DMS 273 (cell line): ENCODE measurements at regions not wholly inside any gene's neighbourhood (a gene's known extent, or its start where the extent isn't known, plus 50 kb on each side); places are given as distances from the start of the nearest gene placed in this dataset.

Experiments
- DNase-seq: peaks from one replicate; lab custom pipeline; 2025; ENCODE audit not compliant: unreplicated experiment; lab: John Stamatoyannopoulos, UW

- DNase-seq, result no peak
Measured at GRCh38 chr4:28351102-28351501, 1490.5 kb downstream of the STIM2 start.

DNA sequence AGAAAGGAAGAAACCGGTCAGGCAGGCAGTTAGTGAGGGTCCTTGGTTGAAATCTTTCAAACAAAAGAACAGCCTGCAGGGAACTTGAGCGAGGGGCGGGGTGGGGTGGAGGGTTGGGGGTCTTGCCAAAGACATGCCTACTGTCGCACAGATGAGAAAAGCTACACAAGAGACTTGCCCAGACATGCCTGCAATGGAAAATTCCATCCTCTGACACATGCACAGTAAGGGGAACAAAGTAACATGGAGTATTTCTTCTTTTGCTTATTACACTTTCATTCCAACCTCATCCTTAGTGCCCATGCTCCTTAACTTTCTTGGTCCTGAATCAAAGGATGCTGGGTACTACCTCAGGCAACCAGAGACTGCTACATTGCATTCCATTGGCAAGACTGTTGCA, 1491.2 kb downstream of the STIM2 start:
- DNase-seq, result no peak

GRCh38 chr4:28354880-28355656, 1494.4 kb downstream of the STIM2 start:
- DNase-seq, result no peak

DNA sequence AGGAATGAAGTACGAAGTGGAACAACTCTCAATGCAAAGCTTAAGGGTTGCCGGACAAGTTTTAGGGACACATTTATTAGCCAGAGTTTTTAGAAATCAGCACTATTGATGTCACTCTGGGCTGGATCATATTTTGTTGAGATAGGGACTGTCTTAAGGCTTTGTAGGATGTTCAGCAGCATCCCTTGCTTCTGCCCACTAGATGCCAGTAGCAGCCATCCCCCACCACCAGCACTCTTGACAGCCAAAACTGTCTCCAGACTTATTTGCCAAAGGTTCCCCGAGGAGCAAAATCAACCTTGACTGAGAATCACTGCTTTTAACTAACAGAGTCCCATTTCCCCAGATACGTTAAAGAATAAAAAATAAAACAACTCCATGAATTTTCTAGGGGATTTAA, 1497.3 kb downstream of the STIM2 start:
- DNase-seq, result no peak

DNA sequence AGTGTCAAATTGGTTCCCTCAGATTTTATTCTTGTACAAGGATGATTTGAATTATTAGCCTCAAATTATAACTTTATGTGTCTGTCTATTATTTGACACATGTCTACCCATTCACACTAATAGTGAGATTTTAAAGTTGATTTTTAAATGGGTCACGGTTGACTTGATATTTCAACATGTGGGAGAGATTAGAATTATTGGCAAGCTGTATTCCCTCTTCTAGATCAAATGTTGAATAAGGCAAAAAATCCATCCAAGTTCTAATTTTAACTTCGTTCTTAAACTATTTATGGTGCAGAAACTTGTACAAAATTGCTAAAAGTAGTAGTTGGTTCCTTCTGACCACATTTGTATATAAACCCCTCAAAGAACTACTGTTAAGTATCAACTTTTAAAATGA, 1498.0 kb downstream of the STIM2 start:
- DNase-seq, result no peak

DNA sequence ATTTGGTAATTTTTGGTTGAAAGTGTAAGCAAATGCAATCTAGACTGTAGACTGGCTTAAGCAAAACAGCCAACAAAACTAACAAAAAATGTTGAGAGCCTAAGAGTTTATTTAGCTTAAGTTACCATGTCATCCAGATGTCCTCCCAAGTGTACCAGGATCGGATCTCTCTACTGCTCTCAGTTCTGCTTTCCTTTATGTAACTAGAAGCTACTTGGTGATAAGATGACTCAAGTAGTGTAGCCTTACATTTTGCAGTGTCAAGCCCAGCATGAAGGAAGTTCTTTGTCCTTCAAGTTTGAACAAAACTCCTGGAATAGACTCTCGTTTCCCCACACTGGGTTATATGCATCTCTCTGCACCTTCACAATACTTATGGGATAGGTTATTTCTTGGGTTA, 1500.0 kb downstream of the STIM2 start:
- DNase-seq, result no peak

- no peak for DNase-seq
Measured at GRCh38 chr4:28362169-28362568, 1501.5 kb downstream of the STIM2 start.

GRCh38 chr4:28369499-28369898, 1508.9 kb downstream of the STIM2 start:
- no peak for DNase-seq

DNA sequence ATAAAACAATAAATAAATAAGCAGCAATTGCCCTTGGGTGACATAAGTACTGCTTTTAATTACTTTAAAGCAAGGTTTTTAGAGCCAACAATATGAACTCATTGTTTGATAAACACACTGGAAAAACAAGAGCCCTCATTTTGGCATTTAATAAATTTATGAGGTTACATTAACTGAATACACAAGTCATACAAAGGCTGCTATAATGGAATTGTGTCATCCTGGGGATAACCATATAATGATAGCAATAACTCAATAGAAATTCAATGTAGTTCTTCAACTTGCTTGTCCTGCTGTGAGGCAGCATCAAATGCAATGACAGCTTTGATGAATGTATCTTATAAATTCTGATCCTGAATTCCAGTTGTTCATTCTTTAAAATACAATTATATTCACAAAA, 1512.5 kb downstream of the STIM2 start:
- DNase-seq, result no peak

GRCh38 chr4:28373601-28374000, 1513.0 kb downstream of the STIM2 start:
- no peak for DNase-seq

GRCh38 chr4:28378109-28378830, 1517.6 kb downstream of the STIM2 start:
- no peak for DNase-seq

DNA sequence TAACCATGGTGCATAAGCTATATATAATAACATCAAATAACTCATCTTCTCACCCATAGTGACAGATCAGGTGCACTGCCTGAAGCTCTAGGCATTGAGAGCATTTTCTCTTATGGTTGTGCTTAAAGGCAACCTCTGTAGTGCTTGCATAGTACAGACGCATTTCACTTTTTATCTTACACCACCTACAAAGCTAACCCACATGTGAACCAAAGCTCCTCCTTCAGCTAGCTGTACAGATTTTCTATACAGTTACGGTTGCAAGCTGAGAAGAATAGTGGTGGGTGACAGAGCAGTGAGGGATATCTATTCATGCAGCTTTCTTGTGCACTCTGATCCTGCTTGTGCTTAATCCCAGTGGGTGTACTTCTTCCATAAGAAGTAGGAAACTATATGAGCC, 1525.2 kb downstream of the STIM2 start:
- no peak for DNase-seq

DNA sequence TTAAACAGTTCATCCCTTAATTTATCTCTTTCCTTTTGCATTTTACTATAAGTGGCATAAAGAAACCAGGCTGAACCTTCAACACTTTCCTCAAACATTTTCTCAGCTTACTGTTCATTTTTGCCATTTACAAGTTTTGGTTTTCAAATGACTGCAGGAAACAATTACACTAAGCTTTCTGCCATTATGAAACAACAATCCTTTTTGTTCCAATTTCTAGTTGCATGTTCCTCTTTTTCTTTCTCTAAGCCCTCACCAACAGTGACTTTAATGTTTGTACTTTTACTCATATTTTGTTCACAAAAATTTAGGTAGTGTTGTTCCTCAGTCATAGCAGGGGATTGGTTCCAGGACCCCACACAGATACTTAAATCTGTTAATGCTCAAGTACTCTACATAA, 1526.1 kb downstream of the STIM2 start:
- no peak for DNase-seq

DNA sequence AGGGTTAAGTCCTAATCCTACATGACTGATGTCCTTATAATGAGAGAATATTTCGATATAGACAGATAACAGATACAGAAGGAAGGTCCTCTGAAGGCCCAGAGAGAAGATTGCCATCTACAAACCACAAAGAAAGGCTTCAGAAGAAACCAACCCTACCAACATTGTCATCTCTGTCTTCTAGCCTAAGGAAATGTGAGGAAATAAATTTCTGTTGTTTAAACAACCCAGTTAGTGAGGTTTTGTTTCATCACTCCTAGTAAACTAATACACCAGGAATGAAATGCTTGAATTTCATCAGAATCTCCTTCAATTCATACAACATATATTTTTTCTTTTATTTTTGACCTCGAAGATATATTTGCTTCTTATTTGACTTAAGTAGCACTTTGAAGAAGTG, 1527.8 kb downstream of the STIM2 start:
- no peak for DNase-seq

DNA sequence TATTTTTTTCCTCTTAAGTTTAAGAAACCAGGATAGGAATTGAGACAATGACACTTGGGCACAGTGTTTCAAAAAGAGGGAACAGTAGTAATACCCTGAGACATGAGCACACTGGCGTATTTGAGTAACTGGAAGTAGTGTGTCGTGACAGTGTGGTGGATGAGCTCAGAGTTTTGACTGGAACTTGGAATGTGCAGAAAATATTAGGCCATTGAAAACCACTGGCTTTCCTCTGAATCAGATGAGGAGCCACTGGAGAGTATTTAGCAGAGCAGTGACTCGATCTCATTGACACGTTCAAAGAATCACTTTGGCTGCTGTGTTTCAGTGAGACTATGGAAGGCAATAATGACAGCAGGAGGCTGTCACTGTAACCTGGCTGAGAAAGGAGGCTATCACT, 1531.2 kb downstream of the STIM2 start:
- no peak for DNase-seq

DNA sequence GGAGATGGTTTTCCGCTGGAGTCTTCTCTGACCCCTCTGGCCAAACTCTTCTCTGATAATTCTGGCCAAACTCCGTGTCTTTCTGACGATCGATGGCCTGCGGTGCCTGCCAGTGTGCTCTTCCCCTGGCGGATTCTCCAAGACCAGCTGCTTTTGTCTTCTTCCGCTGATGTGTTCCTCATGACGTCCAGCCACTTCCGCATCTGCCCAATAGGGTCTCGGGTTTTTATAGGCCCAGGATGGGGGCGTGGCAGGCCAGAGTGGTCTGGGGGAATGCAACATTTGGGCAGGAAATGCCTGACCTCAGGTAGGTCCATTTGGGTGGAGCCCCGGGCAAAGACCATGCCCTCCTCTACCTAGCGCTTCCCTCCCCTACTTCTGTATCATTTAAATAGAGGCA, 1542.1 kb downstream of the STIM2 start:
- no peak for DNase-seq

- DNase-seq, result no peak
Measured at GRCh38 chr4:28421221-28421620, 1560.6 kb downstream of the STIM2 start.

DNA sequence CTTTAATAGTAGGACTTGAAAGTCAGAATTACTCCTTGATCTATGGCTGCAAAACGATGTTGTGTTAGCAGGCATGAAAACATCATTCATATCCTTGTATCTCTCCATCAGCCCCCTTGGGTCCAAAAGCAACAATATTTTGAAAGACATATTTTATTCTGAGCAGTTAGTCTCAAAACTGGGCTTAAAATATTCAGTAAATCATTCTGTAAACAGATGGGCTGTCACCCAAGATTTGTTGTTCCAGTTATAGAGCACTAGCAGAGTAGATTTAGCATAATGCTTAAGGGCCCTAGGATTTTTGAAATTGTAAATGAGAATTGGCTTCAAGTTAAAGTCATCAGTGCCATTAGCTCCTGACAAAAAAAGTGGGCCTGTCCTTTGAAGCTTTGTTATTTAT, 1565.6 kb downstream of the STIM2 start:
- no peak for DNase-seq

DNA sequence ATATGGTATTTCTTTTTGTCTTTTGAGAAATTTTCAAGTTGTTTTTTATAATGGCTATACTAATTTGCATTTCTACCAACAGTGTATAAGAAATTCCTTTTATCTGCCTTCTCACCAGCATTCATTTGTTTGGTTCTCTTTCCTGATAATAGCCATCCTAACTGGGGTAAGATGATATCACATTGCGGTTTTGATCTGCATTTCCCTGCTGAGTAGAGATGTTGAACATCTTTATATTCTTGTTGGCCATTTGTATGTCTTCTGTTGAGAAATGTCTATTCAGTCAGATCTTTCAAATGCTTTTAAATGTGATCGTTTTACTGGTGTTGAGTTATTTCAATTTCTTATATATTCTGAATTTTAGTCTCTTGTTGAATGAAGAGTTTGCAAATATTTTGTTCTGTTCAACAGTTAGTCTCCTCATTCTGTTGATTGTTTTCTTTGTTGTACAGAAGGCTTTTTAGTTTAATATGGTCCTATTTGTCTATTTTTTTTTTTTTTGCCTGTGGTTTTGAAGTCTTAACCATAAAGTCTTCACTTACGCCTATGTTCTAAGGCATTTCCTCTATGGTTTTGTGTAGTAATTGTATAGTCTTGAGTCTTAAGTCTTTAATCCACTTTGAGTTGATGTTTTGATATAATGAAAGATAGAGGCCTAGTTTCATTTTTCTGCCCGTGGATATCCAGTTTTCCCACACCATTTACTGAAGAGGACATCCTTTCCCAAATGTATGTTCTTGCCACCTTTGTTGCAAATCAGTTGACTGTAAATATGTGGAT, 1566.9 kb downstream of the STIM2 start:
- no peak for DNase-seq

DNA sequence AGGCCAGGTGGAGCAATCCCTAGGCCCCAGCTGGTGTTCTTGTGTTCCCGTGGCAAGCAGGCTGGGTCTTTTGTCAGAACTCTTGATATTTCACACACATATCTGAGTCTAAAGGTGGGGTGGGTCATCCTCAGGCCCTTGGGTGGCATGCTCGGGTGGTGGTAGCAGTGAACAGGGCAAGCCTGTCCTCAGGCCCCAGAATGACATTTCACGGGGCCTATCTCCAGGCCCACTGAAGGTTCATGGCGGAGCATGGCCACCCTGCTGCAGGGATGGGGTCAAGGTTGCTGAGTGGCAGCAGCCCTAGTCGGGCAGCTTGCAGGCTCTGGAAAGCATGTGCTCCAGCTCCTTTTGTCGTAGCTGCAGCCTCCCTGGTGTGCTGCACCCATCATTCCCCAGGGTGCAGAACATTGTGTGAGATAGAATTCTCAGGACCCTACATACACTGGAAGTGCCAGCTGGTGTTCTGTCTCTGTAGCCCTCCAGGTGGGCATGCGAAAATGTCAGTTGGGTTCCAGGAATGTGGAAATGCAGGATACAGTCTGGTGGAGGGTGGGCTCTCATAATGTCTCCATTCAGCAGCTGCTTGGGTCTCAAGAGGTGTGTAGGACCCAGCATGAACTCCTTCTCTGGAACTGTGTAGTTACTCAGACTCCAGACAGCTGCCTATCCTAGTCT, 1571.8 kb downstream of the STIM2 start:
- DNase-seq, result no peak

DNA sequence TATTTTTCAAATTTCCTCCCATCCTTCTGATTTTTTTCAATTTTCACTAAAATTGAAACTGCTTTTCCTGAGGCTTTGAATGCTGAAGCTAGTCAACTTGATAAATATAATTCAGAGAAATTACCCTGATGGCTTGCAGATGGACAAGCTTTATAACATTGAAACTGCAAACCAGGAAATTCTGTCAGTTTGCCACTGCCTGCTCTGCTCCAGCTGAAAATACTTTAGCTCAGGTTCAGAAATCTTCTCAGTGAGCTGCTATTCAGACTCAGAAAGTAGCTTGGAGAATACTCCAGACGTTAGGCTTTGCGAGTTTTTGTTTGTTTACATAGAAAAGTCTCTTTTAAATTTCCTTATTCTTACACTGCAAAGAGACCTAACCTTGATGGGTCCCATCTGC, 1574.7 kb downstream of the STIM2 start:
- no peak for DNase-seq
